SK-N-MC (cell line): ENCODE measurements at regions not wholly inside any gene's neighbourhood (a gene's known extent, or its start where the extent isn't known, plus 50 kb on each side); places are given as distances from the start of the nearest gene placed in this dataset.

Experiments
- EZH2 ChIP-seq: fragments of 200-600 bp; sonication (generic); IDR thresholded peaks from one replicate; pipeline ENCODE4 v1.6.1; 2017; ENCODE audit warnings: antibody characterized with exemption
- FOXP2 ChIP-seq: optimal IDR thresholded peaks from 2 replicates; pipeline ENCODE3; 2011; ENCODE audit warnings: mild to moderate bottlenecking, moderate library complexity; ENCODE audit not compliant: insufficient read depth; ENCODE audit errors: extremely low read length, control extremely low read depth
- POLR2AphosphoS5 ChIP-seq: IDR thresholded peaks from 2 replicates; pipeline ENCODE4 v1.6.1; 2012; ENCODE audit warnings: mild to moderate bottlenecking, low read depth, low read length, borderline replicate concordance

DNA sequence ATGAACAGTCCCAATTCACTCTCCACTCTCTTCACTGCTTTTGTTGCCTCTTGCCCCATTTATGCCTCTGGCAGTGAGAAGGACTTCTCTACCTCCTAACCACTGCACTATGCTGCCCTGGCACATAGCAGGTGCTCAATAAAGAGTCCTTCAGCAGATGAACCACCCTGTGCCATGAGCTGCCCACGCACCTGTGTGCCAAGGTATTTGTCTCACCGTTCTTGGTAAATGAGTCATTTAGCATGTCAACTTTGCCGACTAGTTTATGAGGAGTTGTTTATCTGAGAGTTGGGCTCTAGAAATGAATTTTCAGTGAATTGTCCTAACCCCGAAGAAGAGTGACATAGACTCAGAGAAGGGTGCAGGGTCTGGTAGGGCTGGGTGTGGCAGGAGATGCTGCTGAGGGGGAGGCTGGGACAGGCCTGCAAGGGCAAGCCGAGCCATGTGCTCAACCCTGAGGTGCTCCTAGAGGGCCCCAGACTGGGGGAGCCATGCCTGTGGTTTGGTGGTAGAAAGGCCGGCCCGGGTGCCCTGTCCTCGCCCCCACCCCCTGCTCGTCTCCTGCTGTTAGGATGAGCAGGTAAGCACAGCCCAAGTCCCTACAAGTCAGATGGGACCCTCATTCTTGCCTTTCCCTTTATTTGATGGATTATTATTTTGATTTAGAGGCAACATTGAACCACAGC, 654.5 kb downstream of the MATN1 start:
- TF ChIP-seq FOXP2, result no peak
- TF ChIP-seq POLR2AphosphoS5, result no peak
- no peak for TF ChIP-seq EZH2
